HL-60 (cell line): ENCODE measurements at regions not wholly inside any gene's neighbourhood (a gene's known extent, or its start where the extent isn't known, plus 50 kb on each side); places are given as distances from the start of the nearest gene placed in this dataset.

Source experiments
- DNase-seq, 2 experiments: peaks; one replicate each; pipeline ENCODE4 v3.0.0-alpha.2; 2010 to 2020; ENCODE audit warnings: low read depth in 1 of 2, low spot score in 1 of 2
- H3K27ac ChIP-seq: fragments of 250-450 bp; sonication (Bioruptor Pico); replicated peaks from 2 replicates; pipeline ENCODE4 v1.5.1; 2020; ENCODE audit warnings: mild to moderate bottlenecking, moderate library complexity
- H3K27me3 ChIP-seq: fragments of 250-450 bp; sonication (Bioruptor Pico); 2 replicates; pipeline ENCODE4 v1.5.1; 2021; ENCODE audit warnings: mild to moderate bottlenecking, moderate library complexity; ENCODE audit not compliant: insufficient read depth, poor library complexity, severe bottlenecking
- H3K4me3 ChIP-seq: replicated peaks from 2 replicates; pipeline ENCODE4 v1.5.1; 2011; ENCODE audit warnings: mild to moderate bottlenecking, control low read depth, low read length; ENCODE audit not compliant: insufficient read depth
- GABPA ChIP-seq: IDR thresholded peaks from 2 replicates; pipeline ENCODE4 v1.6.1; 2012; ENCODE audit warnings: low read depth
- POLR2AphosphoS5 ChIP-seq: IDR thresholded peaks from 2 replicates; pipeline ENCODE4 v1.6.1; 2012; ENCODE audit warnings: low read depth
- SPI1 ChIP-seq: IDR thresholded peaks from 2 replicates; pipeline ENCODE4 v1.6.1; 2012; ENCODE audit warnings: low read depth, mild to moderate bottlenecking, borderline replicate concordance
- TF ChIP-seq, protein P1 (sequence below): IDR thresholded peaks from one replicate; pipeline ENCODE4 v1.5.1; 2011; ENCODE audit warnings: low read length, control low read depth, inconsistent platforms; ENCODE audit not compliant: insufficient read depth
- TF ChIP-seq, protein P2 (sequence below): IDR thresholded peaks from 2 replicates; pipeline ENCODE4 v1.6.1; 2012; ENCODE audit warnings: low read depth; ENCODE audit not compliant: insufficient replicate concordance

DNA sequence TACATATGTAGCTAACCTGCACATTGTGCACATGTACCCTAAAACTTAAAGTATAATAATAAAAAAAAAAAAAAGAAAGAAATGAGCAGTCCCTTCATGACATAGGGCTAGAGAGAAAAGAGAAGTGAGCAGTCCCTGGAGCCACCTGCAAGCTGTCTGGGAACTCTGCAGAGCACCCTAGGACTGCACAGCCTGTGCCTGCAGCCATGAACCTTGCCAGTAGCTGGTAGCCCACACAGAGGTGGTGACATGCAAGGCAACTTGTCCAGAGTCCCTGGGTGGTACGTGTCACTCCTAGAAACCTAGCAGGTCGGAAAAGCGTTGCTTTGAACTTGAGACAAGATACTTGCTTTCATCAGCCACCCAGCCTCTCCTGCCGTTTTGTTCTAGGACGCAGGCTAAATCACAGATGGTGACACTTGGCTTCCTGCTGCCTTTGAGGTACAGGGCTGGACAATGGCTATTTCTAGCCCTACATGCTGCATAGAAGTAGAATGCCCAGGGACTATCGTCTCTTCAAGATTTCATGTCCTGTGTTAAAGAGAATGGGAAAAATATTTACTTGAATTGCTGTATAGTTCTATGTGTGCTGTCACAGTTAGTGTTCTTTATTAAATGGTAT, 260.9 kb downstream of the LTN1 start:
- TF ChIP-seq, protein P1, sequence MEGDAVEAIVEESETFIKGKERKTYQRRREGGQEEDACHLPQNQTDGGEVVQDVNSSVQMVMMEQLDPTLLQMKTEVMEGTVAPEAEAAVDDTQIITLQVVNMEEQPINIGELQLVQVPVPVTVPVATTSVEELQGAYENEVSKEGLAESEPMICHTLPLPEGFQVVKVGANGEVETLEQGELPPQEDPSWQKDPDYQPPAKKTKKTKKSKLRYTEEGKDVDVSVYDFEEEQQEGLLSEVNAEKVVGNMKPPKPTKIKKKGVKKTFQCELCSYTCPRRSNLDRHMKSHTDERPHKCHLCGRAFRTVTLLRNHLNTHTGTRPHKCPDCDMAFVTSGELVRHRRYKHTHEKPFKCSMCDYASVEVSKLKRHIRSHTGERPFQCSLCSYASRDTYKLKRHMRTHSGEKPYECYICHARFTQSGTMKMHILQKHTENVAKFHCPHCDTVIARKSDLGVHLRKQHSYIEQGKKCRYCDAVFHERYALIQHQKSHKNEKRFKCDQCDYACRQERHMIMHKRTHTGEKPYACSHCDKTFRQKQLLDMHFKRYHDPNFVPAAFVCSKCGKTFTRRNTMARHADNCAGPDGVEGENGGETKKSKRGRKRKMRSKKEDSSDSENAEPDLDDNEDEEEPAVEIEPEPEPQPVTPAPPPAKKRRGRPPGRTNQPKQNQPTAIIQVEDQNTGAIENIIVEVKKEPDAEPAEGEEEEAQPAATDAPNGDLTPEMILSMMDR: no peak
- peak; percentile 44; the same call in 1 of the 2 replicates for TF ChIP-seq SPI1
- Histone ChIP-seq H3K27ac (no peak overlapping the region), H3K4me3 (no peak overlapping the region), H3K27me3 (no peaks in the 10 kb centered on the region)
- peak in 1 of 2 experiments; percentile 13 for DNase-seq

DNA sequence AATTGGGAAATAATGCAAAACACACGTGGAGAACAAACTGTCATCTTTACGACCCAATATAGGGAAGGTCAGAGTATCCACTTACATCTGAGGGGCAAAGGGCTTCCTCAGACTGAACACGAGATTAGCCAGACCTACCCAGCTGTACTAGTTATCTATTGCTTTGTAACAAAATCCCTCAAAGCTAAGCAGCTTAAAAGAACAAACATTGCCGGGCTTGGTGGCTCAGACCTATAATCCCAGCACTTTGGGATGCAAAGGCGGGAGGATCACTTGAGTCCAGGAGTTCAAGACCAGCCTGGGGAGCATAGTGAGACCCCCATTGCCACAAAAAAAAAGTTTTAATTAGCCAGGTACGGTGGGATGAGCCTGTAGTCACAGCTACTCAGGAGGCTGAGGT, 262.8 kb downstream of the LTN1 start:
- no peak for DNase-seq
- no peak overlapping the region for H3K4me3 ChIP-seq
- H3K27me3 ChIP-seq: no peaks in the 10 kb centered on the region
- TF ChIP-seq POLR2AphosphoS5: no peak
- H3K27ac ChIP-seq: no peak overlapping the region

DNA sequence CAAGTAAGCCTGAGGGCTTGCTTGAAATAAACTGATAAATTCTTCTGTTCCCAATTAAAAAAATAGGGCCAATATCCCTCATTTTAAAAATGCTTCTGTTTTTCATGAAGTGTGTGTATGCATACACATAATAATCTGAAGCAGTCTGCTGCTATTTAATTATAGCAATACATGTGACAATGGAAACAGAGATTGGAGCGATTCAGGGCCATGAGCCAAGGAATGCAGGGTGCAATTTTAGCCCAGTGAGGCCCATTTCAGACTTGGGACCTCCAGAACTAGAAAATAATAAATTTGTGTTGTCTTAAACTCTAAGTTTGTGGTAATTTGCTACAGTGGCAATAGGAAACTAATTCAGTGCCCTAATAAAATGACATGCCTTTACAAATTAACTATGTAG, 264.9 kb downstream of the LTN1 start:
- Histone ChIP-seq H3K27ac (no peak overlapping the region), H3K27me3 (no peaks in the 10 kb centered on the region), H3K4me3 (no peak overlapping the region)
- no peak for DNase-seq
- no peak for TF ChIP-seq GABPA
- no peak for TF ChIP-seq SPI1
- TF ChIP-seq, protein P1: no peak

DNA sequence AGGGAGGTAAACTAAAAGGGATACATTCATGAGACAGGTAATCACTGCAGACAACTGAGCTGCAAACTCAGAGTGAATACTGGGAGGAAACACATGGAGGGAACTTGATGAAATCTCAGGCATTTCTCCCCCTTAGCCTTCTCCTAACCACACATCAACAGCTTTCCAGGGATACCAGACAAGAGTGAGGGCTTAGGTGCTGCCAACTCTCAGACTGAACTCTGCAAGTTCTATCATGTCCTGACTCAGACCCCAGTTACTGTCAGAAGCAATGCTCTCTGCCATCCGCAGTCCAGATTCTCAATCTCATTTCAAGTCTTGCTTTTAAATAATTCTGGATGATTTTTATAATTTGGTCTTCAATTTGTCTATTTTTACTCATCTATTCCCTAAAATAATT, 267.3 kb downstream of the LTN1 start:
- H3K27me3 ChIP-seq: no peaks in the 10 kb centered on the region
- DNase-seq: no peak
- no peak overlapping the region for H3K4me3 ChIP-seq
- no peak overlapping the region for H3K27ac ChIP-seq
- TF ChIP-seq, protein P1: no peak
- TF ChIP-seq POLR2AphosphoS5 (no peak), GABPA (no peak), SPI1 (no peak)
- TF ChIP-seq, protein P2, sequence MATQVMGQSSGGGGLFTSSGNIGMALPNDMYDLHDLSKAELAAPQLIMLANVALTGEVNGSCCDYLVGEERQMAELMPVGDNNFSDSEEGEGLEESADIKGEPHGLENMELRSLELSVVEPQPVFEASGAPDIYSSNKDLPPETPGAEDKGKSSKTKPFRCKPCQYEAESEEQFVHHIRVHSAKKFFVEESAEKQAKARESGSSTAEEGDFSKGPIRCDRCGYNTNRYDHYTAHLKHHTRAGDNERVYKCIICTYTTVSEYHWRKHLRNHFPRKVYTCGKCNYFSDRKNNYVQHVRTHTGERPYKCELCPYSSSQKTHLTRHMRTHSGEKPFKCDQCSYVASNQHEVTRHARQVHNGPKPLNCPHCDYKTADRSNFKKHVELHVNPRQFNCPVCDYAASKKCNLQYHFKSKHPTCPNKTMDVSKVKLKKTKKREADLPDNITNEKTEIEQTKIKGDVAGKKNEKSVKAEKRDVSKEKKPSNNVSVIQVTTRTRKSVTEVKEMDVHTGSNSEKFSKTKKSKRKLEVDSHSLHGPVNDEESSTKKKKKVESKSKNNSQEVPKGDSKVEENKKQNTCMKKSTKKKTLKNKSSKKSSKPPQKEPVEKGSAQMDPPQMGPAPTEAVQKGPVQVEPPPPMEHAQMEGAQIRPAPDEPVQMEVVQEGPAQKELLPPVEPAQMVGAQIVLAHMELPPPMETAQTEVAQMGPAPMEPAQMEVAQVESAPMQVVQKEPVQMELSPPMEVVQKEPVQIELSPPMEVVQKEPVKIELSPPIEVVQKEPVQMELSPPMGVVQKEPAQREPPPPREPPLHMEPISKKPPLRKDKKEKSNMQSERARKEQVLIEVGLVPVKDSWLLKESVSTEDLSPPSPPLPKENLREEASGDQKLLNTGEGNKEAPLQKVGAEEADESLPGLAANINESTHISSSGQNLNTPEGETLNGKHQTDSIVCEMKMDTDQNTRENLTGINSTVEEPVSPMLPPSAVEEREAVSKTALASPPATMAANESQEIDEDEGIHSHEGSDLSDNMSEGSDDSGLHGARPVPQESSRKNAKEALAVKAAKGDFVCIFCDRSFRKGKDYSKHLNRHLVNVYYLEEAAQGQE: no peak

DNA sequence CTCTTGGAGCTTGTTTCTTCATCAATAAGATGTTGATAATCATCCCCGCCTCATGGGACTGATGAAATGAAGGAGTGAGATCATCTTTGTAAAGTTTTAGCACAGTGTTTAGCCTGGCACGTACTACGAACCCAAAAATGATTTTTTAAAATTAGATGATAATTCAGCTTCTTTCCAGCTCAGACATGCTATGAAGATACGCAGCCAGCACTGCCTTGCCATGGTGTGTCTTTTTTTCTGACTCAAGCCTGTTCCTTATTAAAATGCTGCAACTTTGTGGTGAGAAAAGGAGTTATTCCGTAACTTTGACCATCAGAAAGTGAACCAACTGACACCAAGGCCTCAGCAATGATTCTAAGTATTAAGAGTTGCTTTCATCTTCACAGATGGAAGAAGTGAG, 269.0 kb downstream of the LTN1 start:
- H3K27me3 ChIP-seq: no peaks in the 10 kb centered on the region
- peak in 1 of 2 experiments; percentile 22 for DNase-seq
- TF ChIP-seq, protein P2: no peak
- TF ChIP-seq POLR2AphosphoS5 (no peak), SPI1 (no peak), GABPA (no peak)
- TF ChIP-seq, protein P1: no peak
- no peak overlapping the region for H3K27ac ChIP-seq
- no peak overlapping the region for H3K4me3 ChIP-seq
